GM12878 (cell line): ENCODE measurements at regions not wholly inside any gene's neighbourhood (a gene's known extent, or its start where the extent isn't known, plus 50 kb on each side); places are given as distances from the start of the nearest gene placed in this dataset.

Source experiments
- ATAC-seq: fragments of 200-7000 bp; cut with Tn5 transposase; 3 replicates; pipeline ENCODE4 v1.9.1; 2020; ENCODE audit warnings: mild to moderate bottlenecking, moderate library complexity
- BruUV-seq: library from RNA; stranded (reverse); fragments of 400-500 nt; replicated peaks from 2 replicates; lab custom pipeline; 2021; lab: Mats Ljungman, UMichigan
- CTCF ChIA-PET: fragments of 300-600 bp; sonication (Branson Sonifier 250); formaldehyde crosslinking; extraction: SDS; loops from one replicate; lab custom pipeline; 2021; ENCODE audit warnings: inconsistent platforms; lab: Yijun Ruan, JAX
- POLR2A ChIA-PET: fragments of 350-600 bp; formaldehyde crosslinking; extraction: SDS; loops from one replicate; lab custom pipeline; 2021; ENCODE audit warnings: inconsistent platforms; lab: Charles Lee
- RAD21 ChIA-PET: fragments of 300-600 bp; sonication (Branson Sonifier 250); formaldehyde crosslinking; loops from one replicate; lab custom pipeline; 2023; ENCODE audit warnings: antibody characterized with exemption; ENCODE audit not compliant: unreplicated experiment; lab: Charles Lee
- SMC1A ChIA-PET: fragments of 300-600 bp; sonication (Branson Sonifier 250); formaldehyde crosslinking; loops from one replicate; lab custom pipeline; 2023; ENCODE audit not compliant: unreplicated experiment, uncharacterized antibody; lab: Charles Lee
- DNase-seq: peaks from one replicate; pipeline ENCODE4 v3.0.0-alpha.2; 2011; ENCODE audit warnings: low read depth, low spot score
- FAIRE-seq: peaks from 3 replicates; lab custom pipeline; 2011; peaks lifted over from hg19 to GRCh38; lab: Jason Lieb, UNC
- H2AFZ ChIP-seq: 2 replicates; pipeline ENCODE4 v1.6.0; 2011; ENCODE audit warnings: low read depth, low read length, control low read depth; ENCODE audit not compliant: control insufficient read depth
- H3K27ac ChIP-seq: 2 replicates; pipeline ENCODE4 v1.5.1; 2011; ENCODE audit warnings: control low read depth; ENCODE audit not compliant: control insufficient read depth, insufficient read depth
- H3K27me3 ChIP-seq, 2 experiments: replicated peaks in 1 of 2; 2 replicates each; pipeline versions ENCODE4 v1.6.0 to v1.6.1; 2011; ENCODE audit warnings: low read length in 1 of 2; ENCODE audit not compliant: control insufficient read depth in 2 of 2, insufficient read depth in 2 of 2
- H3K36me3 ChIP-seq, 2 experiments: 2 replicates each; pipeline ENCODE4 v1.5.1; 2011; ENCODE audit warnings: low read length in 1 of 2; ENCODE audit not compliant: control insufficient read depth in 2 of 2, insufficient read depth in 2 of 2
- H3K4me1 ChIP-seq: 2 replicates; pipeline ENCODE4 v1.6.1; 2011; ENCODE audit warnings: mild to moderate bottlenecking, low read length, moderate library complexity, mixed read lengths; ENCODE audit not compliant: control insufficient read depth, insufficient read depth
- H3K4me2 ChIP-seq: 2 replicates; pipeline ENCODE4 v1.6.0; 2011; ENCODE audit warnings: control low read depth; ENCODE audit not compliant: control insufficient read depth, insufficient read depth
- H3K4me3 ChIP-seq: fragments of 200-600 bp; sonication (generic); 2 replicates; pipeline ENCODE4 v1.5.1; 2016
- H3K79me2 ChIP-seq: 2 replicates; pipeline ENCODE4 v1.6.0; 2011; ENCODE audit warnings: low read length; ENCODE audit not compliant: control insufficient read depth, insufficient read depth
- H3K9ac ChIP-seq: 2 replicates; pipeline ENCODE4 v1.8.0; 2011; ENCODE audit warnings: low read length, control low read depth, mixed read lengths; ENCODE audit not compliant: control insufficient read depth, insufficient read depth
- H3K9me3 ChIP-seq: replicated peaks from 3 replicates; pipeline ENCODE4 v1.5.1; 2011; ENCODE audit warnings: mild to moderate bottlenecking, low read length; ENCODE audit not compliant: control insufficient read depth, insufficient read depth
- H4K20me1 ChIP-seq: 2 replicates; pipeline ENCODE4 v1.6.0; 2011; ENCODE audit not compliant: control insufficient read depth, insufficient read depth
- ELK1 ChIP-seq: IDR thresholded peaks from 2 replicates; pipeline ENCODE4 v1.6.1; 2012; ENCODE audit warnings: low read depth, low read length, improper control_type of control experiment
- IKZF2 ChIP-seq, 2 experiments: fragments of 450-650 bp; IDR thresholded peaks; 2 replicates each; pipeline ENCODE4 v1.6.1; 2017; ENCODE audit warnings: mild to moderate bottlenecking in 2 of 2, moderate library complexity in 2 of 2
- RAD21 ChIP-seq: IDR thresholded peaks from 2 replicates; pipeline ENCODE4 v1.6.1; 2011; ENCODE audit warnings: mild to moderate bottlenecking, low read depth, low read length, moderate library complexity; ENCODE audit not compliant: insufficient read depth
- RFX5 ChIP-seq: IDR thresholded peaks from 2 replicates; pipeline ENCODE4 v1.6.1; 2011; ENCODE audit warnings: low read depth, low read length, improper control_type of control experiment
- SMAD1 ChIP-seq: fragments of 450-650 bp; IDR thresholded peaks from 2 replicates; pipeline ENCODE4 v1.6.1; 2018; ENCODE audit warnings: mild to moderate bottlenecking, low read depth; ENCODE audit not compliant: partially characterized antibody
- ZBTB11 ChIP-seq: fragments of 450-650 bp; formaldehyde crosslinking; IDR thresholded peaks from 2 replicates; pipeline ENCODE4 v1.5.0; 2022; ENCODE audit warnings: mild to moderate bottlenecking, missing genetic modification characterization
- ZNF592 ChIP-seq: fragments of 450-650 bp; IDR thresholded peaks from 2 replicates; pipeline ENCODE4 v1.6.1; 2017; ENCODE audit warnings: mild to moderate bottlenecking, moderate library complexity
- WGBS: methylation state at CpG from one replicate; pipeline ENCODE4 v1.1.6; 2016; ENCODE audit warnings: low lambda C conversion rate; ENCODE audit not compliant: insufficient replicate concordance, insufficient coverage; ENCODE audit errors: missing lambda C conversion rate; 5-methylcytosine and 5-hydroxymethylcytosine counted together
- in situ Hi-C: fragments of 300-500 bp; cut with MboI; formaldehyde crosslinking; loops from 9 replicates; pipeline ENCODE4 v1.14.3; 2018; ENCODE audit warnings: mixed read lengths
- intact Hi-C: fragments of 100-400 bp; cut with micrococcal nuclease; formaldehyde crosslinking; loops from one replicate; pipeline ENCODE4 v1.14.2; 2022; ENCODE audit not compliant: unreplicated experiment
- TF ChIP-seq, protein P1 (sequence below): fragments of 450-650 bp; formaldehyde crosslinking; IDR thresholded peaks from 2 replicates; pipeline ENCODE4 v1.4.0; 2020; ENCODE audit warnings: mild to moderate bottlenecking, moderate library complexity

DNA sequence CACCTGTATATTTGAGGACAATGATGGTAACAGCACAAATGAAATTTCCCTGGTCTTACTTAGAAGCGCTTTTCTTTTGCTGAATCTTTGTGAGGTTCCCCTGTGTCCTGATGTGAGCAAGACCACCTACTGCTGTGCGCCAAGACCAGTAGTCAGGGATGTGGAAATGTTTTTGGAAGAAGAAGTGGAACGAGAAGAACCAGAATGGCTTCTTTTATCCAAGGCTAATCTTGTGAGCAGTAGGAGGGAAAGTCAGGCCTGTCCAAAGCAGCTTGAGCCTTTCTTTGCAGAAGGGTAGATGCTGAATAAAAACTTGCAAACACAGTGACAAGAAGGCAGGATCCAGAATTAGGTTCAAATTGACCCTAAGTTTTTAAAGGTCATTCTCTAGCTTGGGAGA is 223.0 kb downstream of the FAT3 start:
- CTCF ChIA-PET: interaction anchor here (1.0 kb wide), 1 partner anchor 11 kb away, joined by 4 read pairs; no protein-coding TSS in a partner anchor

More for the DNA sequence above, 223.0 kb downstream of the FAT3 start:
- TF ChIP-seq ZBTB11 (no peak), SMAD1 (no peak), RFX5 (no peak), IKZF2 (IDR thresholded peaks at IDR 0.05) (no peak), ZNF592 (no peak), RAD21 (no peak), ELK1 (no peak)
- TF ChIP-seq, protein P1, sequence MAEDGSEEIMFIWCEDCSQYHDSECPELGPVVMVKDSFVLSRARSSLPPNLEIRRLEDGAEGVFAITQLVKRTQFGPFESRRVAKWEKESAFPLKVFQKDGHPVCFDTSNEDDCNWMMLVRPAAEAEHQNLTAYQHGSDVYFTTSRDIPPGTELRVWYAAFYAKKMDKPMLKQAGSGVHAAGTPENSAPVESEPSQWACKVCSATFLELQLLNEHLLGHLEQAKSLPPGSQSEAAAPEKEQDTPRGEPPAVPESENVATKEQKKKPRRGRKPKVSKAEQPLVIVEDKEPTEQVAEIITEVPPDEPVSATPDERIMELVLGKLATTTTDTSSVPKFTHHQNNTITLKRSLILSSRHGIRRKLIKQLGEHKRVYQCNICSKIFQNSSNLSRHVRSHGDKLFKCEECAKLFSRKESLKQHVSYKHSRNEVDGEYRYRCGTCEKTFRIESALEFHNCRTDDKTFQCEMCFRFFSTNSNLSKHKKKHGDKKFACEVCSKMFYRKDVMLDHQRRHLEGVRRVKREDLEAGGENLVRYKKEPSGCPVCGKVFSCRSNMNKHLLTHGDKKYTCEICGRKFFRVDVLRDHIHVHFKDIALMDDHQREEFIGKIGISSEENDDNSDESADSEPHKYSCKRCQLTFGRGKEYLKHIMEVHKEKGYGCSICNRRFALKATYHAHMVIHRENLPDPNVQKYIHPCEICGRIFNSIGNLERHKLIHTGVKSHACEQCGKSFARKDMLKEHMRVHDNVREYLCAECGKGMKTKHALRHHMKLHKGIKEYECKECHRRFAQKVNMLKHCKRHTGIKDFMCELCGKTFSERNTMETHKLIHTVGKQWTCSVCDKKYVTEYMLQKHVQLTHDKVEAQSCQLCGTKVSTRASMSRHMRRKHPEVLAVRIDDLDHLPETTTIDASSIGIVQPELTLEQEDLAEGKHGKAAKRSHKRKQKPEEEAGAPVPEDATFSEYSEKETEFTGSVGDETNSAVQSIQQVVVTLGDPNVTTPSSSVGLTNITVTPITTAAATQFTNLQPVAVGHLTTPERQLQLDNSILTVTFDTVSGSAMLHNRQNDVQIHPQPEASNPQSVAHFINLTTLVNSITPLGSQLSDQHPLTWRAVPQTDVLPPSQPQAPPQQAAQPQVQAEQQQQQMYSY: no peak
- TF ChIP-seq, all 136 proteins: peak for 0
- RAD21 ChIA-PET: no interaction called here
- in situ Hi-C loops (no loop called here), intact Hi-C loops (no loop called here)
- WGBS: 27% methylated on average over 3 of the region's 3 CpGs
- Histone ChIP-seq H3K9ac (no peak overlapping the region), H3K27ac (no peak overlapping the region), H2AFZ (no peak overlapping the region), H3K4me2 (no peak overlapping the region), H3K4me1 (no peaks in the 10 kb centered on the region), H3K9me3 (no peaks in the 10 kb centered on the region), H3K27me3 (no peaks in the 10 kb centered on the region; a peak in 1 of 4 replicates), H3K4me3 (no peak overlapping the region), H4K20me1 (no peaks in the 10 kb centered on the region), H3K36me3 (no peaks in the 10 kb centered on the region), H3K79me2 (no peaks in the 10 kb centered on the region)
- SMC1A ChIA-PET: no interaction called here
- no peak for FAIRE-seq
- ATAC-seq: no peak
- POLR2A ChIA-PET: no interaction called here
- BruUV-seq: no TSS peak
- DNase-seq: no peak
